PC-3 (cell line): ENCODE measurements at regions not wholly inside any gene's neighbourhood (a gene's known extent, or its start where the extent isn't known, plus 50 kb on each side); places are given as distances from the start of the nearest gene placed in this dataset.

Experiments used
- ATAC-seq: fragments of 200-7000 bp; cut with Tn5 transposase; 2 replicates; pipeline ENCODE4 v1.9.1; 2020; ENCODE audit warnings: mild to moderate bottlenecking, moderate library complexity
- BruUV-seq: library from RNA; stranded (reverse); fragments of 400-500 nt; replicated peaks from 2 replicates; lab custom pipeline; 2021; lab: Mats Ljungman, UMichigan
- CTCF ChIA-PET: fragments of 300-600 bp; sonication (Branson Sonifier 250); formaldehyde crosslinking; loops from one replicate; lab custom pipeline; 2022; ENCODE audit warnings: antibody characterized with exemption; lab: Charles Lee
- POLR2A ChIA-PET: fragments of 300-600 bp; sonication (Branson Sonifier 250); formaldehyde crosslinking; loops from one replicate; lab custom pipeline; 2022; ENCODE audit warnings: antibody characterized with exemption; ENCODE audit not compliant: unreplicated experiment; lab: Charles Lee
- DNase-seq: peaks from one replicate; pipeline ENCODE4 v3.0.0-alpha.2; 2015
- H2AFZ ChIP-seq: fragments of 300-600 bp; sonication (generic); 2 replicates; pipeline ENCODE4 v1.6.0; 2016; ENCODE audit warnings: antibody characterized with exemption, low read length
- H3F3A ChIP-seq: fragments of 300-600 bp; sonication (generic); one replicate; pipeline ENCODE4 v1.6.0; 2017; ENCODE audit warnings: antibody characterized with exemption, low read length, control low read depth, mild to moderate bottlenecking; ENCODE audit not compliant: unreplicated experiment
- H3K27ac ChIP-seq: fragments of 300-600 bp; sonication (generic); 2 replicates; pipeline ENCODE4 v1.5.1; 2016; ENCODE audit warnings: mild to moderate bottlenecking, low read length
- H3K27me3 ChIP-seq: fragments of 300-600 bp; sonication (generic); 2 replicates; pipeline ENCODE4 v1.6.1; 2016; ENCODE audit warnings: low read length, mixed read lengths
- H3K36me3 ChIP-seq: fragments of 300-600 bp; sonication (generic); 2 replicates; pipeline ENCODE4 v1.6.1; 2016; ENCODE audit warnings: low read depth, mixed run types, low read length, mixed read lengths
- H3K4me1 ChIP-seq: fragments of 300-600 bp; sonication (generic); 2 replicates; pipeline ENCODE4 v1.5.1; 2016; ENCODE audit warnings: low read length; ENCODE audit not compliant: insufficient read depth
- H3K4me2 ChIP-seq: fragments of 300-600 bp; sonication (generic); 2 replicates; pipeline ENCODE4 v1.6.0; 2016; ENCODE audit warnings: low read length
- H3K4me3 ChIP-seq: fragments of 300-600 bp; sonication (generic); 2 replicates; pipeline ENCODE4 v1.5.1; 2016; ENCODE audit warnings: mild to moderate bottlenecking, low read length, mixed read lengths
- H3K79me2 ChIP-seq: fragments of 300-600 bp; sonication (generic); 2 replicates; pipeline ENCODE4 v1.6.1; 2017; ENCODE audit warnings: low read length, mixed read lengths
- H3K9ac ChIP-seq: fragments of 300-600 bp; sonication (generic); 2 replicates; pipeline ENCODE4 v1.6.0; 2016; ENCODE audit warnings: mild to moderate bottlenecking, low read length
- H3K9me2 ChIP-seq: fragments of 300-600 bp; sonication (generic); replicated peaks from 2 replicates; pipeline ENCODE4 v1.6.1; 2016; ENCODE audit warnings: mixed run types, low read length, mixed read lengths
- H3K9me3 ChIP-seq: fragments of 300-600 bp; sonication (generic); 2 replicates; pipeline ENCODE4 v1.6.1; 2016; ENCODE audit warnings: low read length, mixed read lengths
- H4K20me1 ChIP-seq: fragments of 300-600 bp; sonication (generic); 2 replicates; pipeline ENCODE4 v1.6.1; 2016; ENCODE audit warnings: low read length, mixed read lengths
- EZH2 ChIP-seq: fragments of 300-600 bp; sonication (generic); IDR thresholded peaks from one replicate; pipeline ENCODE4 v1.6.1; 2017; ENCODE audit warnings: antibody characterized with exemption, mild to moderate bottlenecking, low read length; ENCODE audit not compliant: unreplicated experiment
- EZH2phosphoT487 ChIP-seq: fragments of 300-600 bp; sonication (generic); IDR thresholded peaks from 2 replicates; pipeline ENCODE4 v1.6.1; 2018; ENCODE audit warnings: mild to moderate bottlenecking, antibody characterized with exemption, low read length, borderline replicate concordance
- intact Hi-C: fragments of 100-400 bp; cut with micrococcal nuclease; formaldehyde crosslinking; loops from 2 replicates; pipeline ENCODE4 v1.9.0; 2023
- TF ChIP-seq, protein P1 (sequence below): fragments of 300-600 bp; sonication (generic); conservative IDR thresholded peaks from 2 replicates; pipeline ENCODE4 v1.5.1; 2017; ENCODE audit warnings: antibody characterized with exemption, low read depth, mild to moderate bottlenecking, low read length

DNA sequence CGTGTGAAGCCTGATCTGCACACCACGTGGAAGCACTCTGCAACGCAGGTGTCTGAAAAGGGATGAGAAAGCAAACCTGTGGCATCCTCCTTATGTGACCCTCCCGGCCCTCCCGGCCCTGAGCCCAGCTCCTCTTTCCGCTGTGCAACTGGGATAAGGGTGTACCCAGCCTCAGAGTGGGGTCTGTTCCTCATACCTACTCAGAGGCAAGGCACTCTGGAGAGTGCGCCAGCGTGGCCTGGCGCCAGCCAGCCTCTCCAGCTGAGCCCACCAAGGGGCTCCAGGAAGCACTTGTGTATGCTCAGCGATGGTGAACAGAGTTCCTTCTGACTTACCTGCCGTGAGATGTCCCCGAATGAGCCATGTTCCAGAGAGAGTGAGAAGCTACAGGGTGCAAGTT, 102.8 kb downstream of the IRX1 start:
- no peaks in the 10 kb centered on the region for H3K27me3 ChIP-seq
- CTCF ChIA-PET, result no interaction called here

DNA sequence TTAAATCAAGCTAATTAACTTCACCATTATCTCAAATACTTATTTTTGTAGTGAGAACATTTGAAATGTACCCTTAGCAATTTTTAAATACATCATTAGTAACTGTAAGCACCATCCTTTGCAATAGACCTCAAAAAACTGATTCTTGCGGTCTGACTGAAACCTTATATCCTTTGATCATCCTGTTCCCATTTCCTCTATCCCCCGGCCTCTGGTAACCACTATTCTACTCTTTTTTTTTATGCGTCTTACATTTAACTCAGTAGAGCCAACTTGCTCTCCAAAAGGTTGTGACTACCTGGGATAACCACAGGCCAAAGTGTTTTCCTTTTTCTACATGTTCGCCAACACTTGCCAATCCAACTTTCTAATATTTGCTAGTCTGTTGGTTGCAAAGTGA, 106.1 kb downstream of the IRX1 start:
- H3K27me3 ChIP-seq, result no peaks in the 10 kb centered on the region
- TF ChIP-seq EZH2phosphoT487 (no peak), EZH2 (no peak)
- TF ChIP-seq, protein P1, sequence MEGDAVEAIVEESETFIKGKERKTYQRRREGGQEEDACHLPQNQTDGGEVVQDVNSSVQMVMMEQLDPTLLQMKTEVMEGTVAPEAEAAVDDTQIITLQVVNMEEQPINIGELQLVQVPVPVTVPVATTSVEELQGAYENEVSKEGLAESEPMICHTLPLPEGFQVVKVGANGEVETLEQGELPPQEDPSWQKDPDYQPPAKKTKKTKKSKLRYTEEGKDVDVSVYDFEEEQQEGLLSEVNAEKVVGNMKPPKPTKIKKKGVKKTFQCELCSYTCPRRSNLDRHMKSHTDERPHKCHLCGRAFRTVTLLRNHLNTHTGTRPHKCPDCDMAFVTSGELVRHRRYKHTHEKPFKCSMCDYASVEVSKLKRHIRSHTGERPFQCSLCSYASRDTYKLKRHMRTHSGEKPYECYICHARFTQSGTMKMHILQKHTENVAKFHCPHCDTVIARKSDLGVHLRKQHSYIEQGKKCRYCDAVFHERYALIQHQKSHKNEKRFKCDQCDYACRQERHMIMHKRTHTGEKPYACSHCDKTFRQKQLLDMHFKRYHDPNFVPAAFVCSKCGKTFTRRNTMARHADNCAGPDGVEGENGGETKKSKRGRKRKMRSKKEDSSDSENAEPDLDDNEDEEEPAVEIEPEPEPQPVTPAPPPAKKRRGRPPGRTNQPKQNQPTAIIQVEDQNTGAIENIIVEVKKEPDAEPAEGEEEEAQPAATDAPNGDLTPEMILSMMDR, result no peak
- ChIA-PET POLR2A (no interaction called here), CTCF (no interaction called here)
- H3K27ac ChIP-seq, result no peak overlapping the region
- DNase-seq (no peak), ATAC-seq (no peak)
- no peaks in the 10 kb centered on the region for H3K36me3 ChIP-seq
- H3F3A ChIP-seq, result no peaks in the 10 kb centered on the region
- no peak overlapping the region for H3K9ac ChIP-seq
- no peak overlapping the region for H3K4me3 ChIP-seq
- intact Hi-C loops, result no loop called here
- BruUV-seq, result no TSS peak
- no peaks in the 10 kb centered on the region for H3K9me2 ChIP-seq
- H4K20me1 ChIP-seq, result no peaks in the 10 kb centered on the region
- H3K4me2 ChIP-seq, result no peak overlapping the region
- no peaks in the 10 kb centered on the region for H3K4me1 ChIP-seq
- H2AFZ ChIP-seq, result no peak overlapping the region
- H3K9me3 ChIP-seq, result no peaks in the 10 kb centered on the region; the same call in 1 of the 2 replicates
- H3K79me2 ChIP-seq, result no peaks in the 10 kb centered on the region

More for the DNA sequence above, 102.8 kb downstream of the IRX1 start:
- no peak overlapping the region for H2AFZ ChIP-seq
- no peak for ATAC-seq
- H3K9me3 ChIP-seq, result no peaks in the 10 kb centered on the region; the same call in 1 of the 2 replicates
- POLR2A ChIA-PET, result no interaction called here
- no peak overlapping the region for H3K4me3 ChIP-seq
- H3K4me2 ChIP-seq, result no peak overlapping the region
- H3K9ac ChIP-seq, result no peak overlapping the region
- intact Hi-C loops, result no loop called here
- no peak for TF ChIP-seq EZH2phosphoT487
- no peak for TF ChIP-seq EZH2
- TF ChIP-seq, protein P1, result no peak
- H3F3A ChIP-seq, result no peaks in the 10 kb centered on the region
- DNase-seq, result no peak
- no peak overlapping the region for H3K27ac ChIP-seq
- no peaks in the 10 kb centered on the region for H4K20me1 ChIP-seq
- BruUV-seq, result no TSS peak
- H3K9me2 ChIP-seq, result no peaks in the 10 kb centered on the region
- no peaks in the 10 kb centered on the region for H3K4me1 ChIP-seq
- no peaks in the 10 kb centered on the region for H3K36me3 ChIP-seq
- H3K79me2 ChIP-seq, result no peaks in the 10 kb centered on the region

DNA sequence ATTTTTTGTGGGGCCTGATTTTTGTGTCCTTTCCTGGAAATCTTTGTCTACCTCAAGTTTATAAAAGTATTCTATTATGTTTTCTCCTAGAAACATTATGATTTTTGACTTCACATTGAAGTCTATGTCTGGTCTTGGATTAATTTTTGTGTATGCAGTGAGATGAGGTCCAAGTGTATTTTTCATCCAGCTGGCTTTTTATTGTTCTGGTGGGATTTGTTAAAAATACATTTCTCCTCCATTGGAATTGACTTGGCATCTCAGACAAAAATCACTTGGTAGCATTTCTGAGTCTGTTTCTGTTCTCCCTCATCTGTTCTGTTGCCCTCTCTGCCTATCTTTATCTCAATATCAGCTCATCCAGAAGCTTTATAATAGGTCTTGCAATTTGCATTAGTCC, 109.0 kb downstream of the IRX1 start:
- Histone ChIP-seq H3K79me2 (no peaks in the 10 kb centered on the region), H3K4me1 (no peaks in the 10 kb centered on the region), H3K27me3 (no peaks in the 10 kb centered on the region), H3K27ac (no peak overlapping the region), H3K9me2 (no peaks in the 10 kb centered on the region), H3K4me2 (no peak overlapping the region), H3K9me3 (peaks cover 6% of the 10 kb centered on the region; the same call in 1 of the 2 replicates), H3K36me3 (no peaks in the 10 kb centered on the region), H3K4me3 (no peak overlapping the region), H3K9ac (no peak overlapping the region), H2AFZ (no peak overlapping the region), H4K20me1 (no peaks in the 10 kb centered on the region), H3F3A (no peaks in the 10 kb centered on the region)
- intact Hi-C loops, result no loop called here
- ATAC-seq (no peak), DNase-seq (no peak)
- TF ChIP-seq EZH2phosphoT487, result no peak
- TF ChIP-seq, protein P1, result no peak
- no peak for TF ChIP-seq EZH2
- CTCF ChIA-PET, result no interaction called here
- no TSS peak for BruUV-seq
- POLR2A ChIA-PET, result no interaction called here
